Parathyroid adenoma (tissue), 2 donors: ENCODE measurements at regions not wholly inside any gene's neighbourhood (a gene's known extent, or its start where the extent isn't known, plus 50 kb on each side); places are given as distances from the start of the nearest gene placed in this dataset.

Source experiments
- H2AFZ ChIP-seq: fragments of 300-600 bp; sonication (generic); one replicate; pipeline ENCODE4 v1.7.0; 2017; ENCODE audit warnings: antibody characterized with exemption, mild to moderate bottlenecking
- H3K27ac ChIP-seq: fragments of 300-600 bp; sonication (generic); one replicate; pipeline ENCODE4 v1.7.0; 2017
- H3K27me3 ChIP-seq: fragments of 300-600 bp; sonication (generic); one replicate; pipeline ENCODE4 v1.7.0; 2017; ENCODE audit warnings: low read length; ENCODE audit not compliant: control insufficient read depth, insufficient read depth
- H3K36me3 ChIP-seq: fragments of 300-600 bp; sonication (generic); one replicate; pipeline ENCODE4 v1.7.0; 2017; ENCODE audit warnings: low read length; ENCODE audit not compliant: control insufficient read depth, insufficient read depth
- H3K4me1 ChIP-seq: fragments of 300-600 bp; sonication (generic); one replicate; pipeline ENCODE4 v1.7.0; 2017; ENCODE audit warnings: control low read depth
- H3K4me2 ChIP-seq: fragments of 300-600 bp; sonication (generic); one replicate; pipeline ENCODE4 v1.7.0; 2017; ENCODE audit warnings: low read length
- H3K4me3 ChIP-seq: fragments of 300-600 bp; sonication (generic); one replicate; pipeline ENCODE4 v1.7.0; 2017; ENCODE audit warnings: low read depth, low read length
- H3K79me2 ChIP-seq: fragments of 300-600 bp; sonication (generic); one replicate; pipeline ENCODE4 v1.7.0; 2017; ENCODE audit warnings: control low read depth
- H3K9ac ChIP-seq: fragments of 300-600 bp; sonication (generic); one replicate; pipeline ENCODE4 v1.7.0; 2017; ENCODE audit warnings: mild to moderate bottlenecking
- H3K9me3 ChIP-seq: fragments of 300-600 bp; sonication (generic); one replicate; pipeline ENCODE4 v1.7.0; 2017; ENCODE audit warnings: low read length; ENCODE audit not compliant: control insufficient read depth
- TF ChIP-seq, protein P1 (sequence below): fragments of 300-600 bp; sonication (generic); IDR thresholded peaks from one replicate; pipeline ENCODE4 v1.7.0; 2017; ENCODE audit warnings: antibody characterized with exemption, mild to moderate bottlenecking
- donor health status: primary hyperparathyroidism.

- no peak overlapping the region for H2AFZ ChIP-seq
- no peak overlapping the region for H3K27ac ChIP-seq
- no peak overlapping the region for H3K4me3 ChIP-seq
- H3K9me3 ChIP-seq: no peaks in the 10 kb centered on the region
- no peaks in the 10 kb centered on the region for H3K27me3 ChIP-seq
- TF ChIP-seq, protein P1, sequence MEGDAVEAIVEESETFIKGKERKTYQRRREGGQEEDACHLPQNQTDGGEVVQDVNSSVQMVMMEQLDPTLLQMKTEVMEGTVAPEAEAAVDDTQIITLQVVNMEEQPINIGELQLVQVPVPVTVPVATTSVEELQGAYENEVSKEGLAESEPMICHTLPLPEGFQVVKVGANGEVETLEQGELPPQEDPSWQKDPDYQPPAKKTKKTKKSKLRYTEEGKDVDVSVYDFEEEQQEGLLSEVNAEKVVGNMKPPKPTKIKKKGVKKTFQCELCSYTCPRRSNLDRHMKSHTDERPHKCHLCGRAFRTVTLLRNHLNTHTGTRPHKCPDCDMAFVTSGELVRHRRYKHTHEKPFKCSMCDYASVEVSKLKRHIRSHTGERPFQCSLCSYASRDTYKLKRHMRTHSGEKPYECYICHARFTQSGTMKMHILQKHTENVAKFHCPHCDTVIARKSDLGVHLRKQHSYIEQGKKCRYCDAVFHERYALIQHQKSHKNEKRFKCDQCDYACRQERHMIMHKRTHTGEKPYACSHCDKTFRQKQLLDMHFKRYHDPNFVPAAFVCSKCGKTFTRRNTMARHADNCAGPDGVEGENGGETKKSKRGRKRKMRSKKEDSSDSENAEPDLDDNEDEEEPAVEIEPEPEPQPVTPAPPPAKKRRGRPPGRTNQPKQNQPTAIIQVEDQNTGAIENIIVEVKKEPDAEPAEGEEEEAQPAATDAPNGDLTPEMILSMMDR: no peak
- no peaks in the 10 kb centered on the region for H3K36me3 ChIP-seq
- H3K79me2 ChIP-seq: no peaks in the 10 kb centered on the region
- no peak overlapping the region for H3K4me2 ChIP-seq
- no peaks in the 10 kb centered on the region for H3K4me1 ChIP-seq
- H3K9ac ChIP-seq: no peak overlapping the region
These were observed 146.1 kb downstream of the TTLL2 start for GRCh38 chr6:167470836-167471547.

DNA sequence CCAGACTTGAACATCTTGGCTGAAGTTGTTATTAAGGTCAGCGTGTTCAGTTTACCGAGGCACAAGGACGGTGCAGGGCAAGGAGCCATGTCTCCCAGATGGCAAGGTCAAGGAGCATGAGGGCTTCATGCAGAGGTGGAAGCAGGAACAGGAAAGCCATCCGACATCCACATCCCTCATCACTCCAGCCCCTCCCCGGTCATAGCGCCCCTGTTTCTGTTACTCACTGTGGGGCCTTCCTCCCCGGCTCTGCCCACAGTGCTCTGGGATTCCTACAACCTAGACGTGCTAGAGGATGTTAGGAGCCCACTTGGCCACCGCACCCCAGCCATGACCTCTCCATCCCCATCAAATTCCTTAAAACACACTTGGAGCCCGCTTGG lies 146.7 kb downstream of the TTLL2 start:
- Histone ChIP-seq H3K4me3 (no peak overlapping the region), H3K36me3 (no peaks in the 10 kb centered on the region), H3K79me2 (no peaks in the 10 kb centered on the region), H3K27ac (no peak overlapping the region), H3K4me1 (no peaks in the 10 kb centered on the region), H2AFZ (no peak overlapping the region), H3K9me3 (no peaks in the 10 kb centered on the region), H3K27me3 (no peaks in the 10 kb centered on the region), H3K9ac (no peak overlapping the region), H3K4me2 (no peak overlapping the region)
- TF ChIP-seq, protein P1: no peak

GRCh38 chr6:167472148-167472547 lies 147.3 kb downstream of the TTLL2 start:
- Histone ChIP-seq H3K27me3 (no peaks in the 10 kb centered on the region), H3K9ac (no peak overlapping the region), H3K4me2 (no peak overlapping the region), H3K4me1 (no peaks in the 10 kb centered on the region), H2AFZ (no peak overlapping the region), H3K36me3 (no peaks in the 10 kb centered on the region), H3K27ac (no peak overlapping the region), H3K4me3 (no peak overlapping the region), H3K79me2 (no peaks in the 10 kb centered on the region), H3K9me3 (no peaks in the 10 kb centered on the region)
- TF ChIP-seq, protein P1: no peak

GRCh38 chr6:167472880-167473279 lies 148.0 kb downstream of the TTLL2 start:
- Histone ChIP-seq H3K79me2 (no peaks in the 10 kb centered on the region), H3K36me3 (no peaks in the 10 kb centered on the region), H3K4me1 (no peaks in the 10 kb centered on the region), H3K9ac (no peak overlapping the region), H3K4me3 (no peak overlapping the region), H3K27ac (no peak overlapping the region), H3K4me2 (no peak overlapping the region), H3K27me3 (no peaks in the 10 kb centered on the region), H3K9me3 (no peaks in the 10 kb centered on the region), H2AFZ (no peak overlapping the region)
- TF ChIP-seq, protein P1: no peak

DNA sequence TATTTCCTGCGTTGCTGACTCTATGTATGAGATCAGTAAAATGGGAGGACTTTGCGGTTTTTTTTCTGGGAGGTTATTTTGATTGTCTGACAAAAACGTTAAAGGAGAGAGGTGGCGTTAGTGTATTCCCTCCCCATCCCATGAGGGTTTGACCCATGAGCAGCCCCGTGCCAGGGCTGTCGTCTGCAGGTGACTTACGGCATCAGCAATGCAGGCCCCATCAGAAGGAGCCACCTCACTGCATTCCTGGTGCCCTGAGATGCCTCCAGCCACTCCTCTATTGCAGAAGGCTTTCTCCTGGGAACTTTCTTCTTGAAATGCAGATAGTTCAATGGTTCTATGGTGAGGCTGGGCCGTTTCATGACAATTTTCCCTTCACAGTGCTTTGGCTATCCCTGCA lies 149.3 kb downstream of the TTLL2 start:
- H3K9ac ChIP-seq: no peak overlapping the region
- H3K27ac ChIP-seq: no peak overlapping the region
- H3K79me2 ChIP-seq: no peaks in the 10 kb centered on the region
- no peak overlapping the region for H3K4me2 ChIP-seq
- H3K36me3 ChIP-seq: no peaks in the 10 kb centered on the region
- no peak overlapping the region for H2AFZ ChIP-seq
- no peaks in the 10 kb centered on the region for H3K9me3 ChIP-seq
- H3K4me3 ChIP-seq: no peak overlapping the region
- H3K27me3 ChIP-seq: no peaks in the 10 kb centered on the region
- no peaks in the 10 kb centered on the region for H3K4me1 ChIP-seq
- TF ChIP-seq, protein P1: no peak
